ENCODE measurements at regions not wholly inside any gene's neighbourhood (a gene's known extent, or its start where the extent isn't known, plus 50 kb on each side); places are given as distances from the start of the nearest gene placed in this dataset.

DNA sequence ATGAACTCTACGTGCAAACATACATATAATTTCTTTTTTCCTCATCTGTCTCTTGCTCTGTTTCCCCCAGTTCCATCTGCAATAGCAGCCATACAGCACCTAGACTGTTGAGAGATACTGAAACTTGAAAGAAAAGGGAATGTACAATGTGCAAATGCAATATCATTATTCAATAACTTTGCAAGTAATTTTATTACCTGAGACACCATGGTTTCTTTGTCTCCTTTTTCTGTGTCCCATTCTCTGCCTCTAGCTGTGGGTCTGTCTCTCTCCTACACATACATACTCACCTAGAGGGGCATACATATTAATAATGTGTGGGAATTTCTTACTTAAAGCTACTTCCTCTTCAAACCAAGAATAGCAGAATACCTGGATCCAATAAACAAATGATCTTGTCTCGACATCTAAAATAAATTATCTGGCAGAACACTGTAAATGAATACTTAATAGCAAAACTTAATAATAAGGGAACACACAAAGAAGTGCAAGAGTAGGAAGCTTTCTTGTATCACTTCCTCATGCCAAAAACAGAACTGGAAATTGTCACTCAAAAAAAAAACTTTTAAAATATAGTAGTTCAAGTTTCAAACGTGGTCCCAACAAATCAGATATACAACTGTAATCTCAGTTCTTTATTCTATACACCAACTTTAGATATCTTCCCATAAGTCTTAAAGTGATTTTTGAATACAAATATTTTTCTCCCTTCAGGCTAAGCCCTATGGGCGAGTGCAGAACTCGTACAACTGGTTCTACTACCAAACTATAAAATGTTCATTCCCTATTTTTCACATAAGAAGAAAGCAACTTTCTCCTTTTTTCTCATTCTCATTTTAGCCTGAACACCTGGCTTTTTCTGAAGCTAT lies 194.6 kb downstream of the NRIP1 start:
- no peak for DNase-seq (ENCODE audit: low read depth)

DNA sequence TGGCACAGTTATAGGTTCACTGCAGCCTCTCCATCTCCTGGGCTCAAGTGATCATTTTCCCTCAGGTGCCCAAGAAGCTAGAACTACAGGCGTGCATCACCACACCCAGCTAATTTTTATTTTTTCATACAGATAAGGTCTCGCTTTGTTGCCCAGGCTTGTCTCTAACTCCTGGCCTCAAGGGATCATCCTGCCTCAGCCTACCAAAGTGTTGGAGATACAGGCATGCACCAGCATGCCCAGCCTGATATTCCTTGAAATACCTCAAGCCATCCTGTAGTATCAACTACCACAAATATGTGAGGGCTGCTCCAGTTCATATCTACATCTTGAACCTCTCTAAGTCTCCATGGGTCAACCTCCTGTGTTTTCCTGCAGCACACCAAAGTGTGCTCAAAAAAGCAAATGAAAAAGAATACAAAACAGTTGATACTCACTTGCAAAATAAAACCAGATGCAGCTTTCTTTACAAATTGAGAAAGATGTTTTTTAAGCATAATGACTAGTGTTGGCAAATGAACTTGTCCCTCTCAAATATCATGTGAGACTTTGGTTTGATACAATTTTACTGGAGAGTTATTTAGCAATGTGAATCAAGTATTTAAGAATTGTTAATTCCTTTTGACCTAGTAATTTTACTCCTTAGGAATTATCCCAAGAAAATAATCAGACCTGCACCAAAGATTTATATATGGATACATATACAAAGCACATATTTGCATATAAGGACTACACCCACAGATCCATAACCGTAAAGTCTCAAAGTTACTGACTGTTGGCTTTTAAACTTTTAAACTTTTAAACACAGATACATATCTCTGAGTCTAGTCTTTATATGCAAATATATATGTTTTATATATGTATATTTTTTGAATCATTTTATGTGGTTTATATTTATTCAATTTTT lies 197.7 kb downstream of the NRIP1 start:
- DNase-seq (ENCODE audit: low read depth) = no peak

DNA sequence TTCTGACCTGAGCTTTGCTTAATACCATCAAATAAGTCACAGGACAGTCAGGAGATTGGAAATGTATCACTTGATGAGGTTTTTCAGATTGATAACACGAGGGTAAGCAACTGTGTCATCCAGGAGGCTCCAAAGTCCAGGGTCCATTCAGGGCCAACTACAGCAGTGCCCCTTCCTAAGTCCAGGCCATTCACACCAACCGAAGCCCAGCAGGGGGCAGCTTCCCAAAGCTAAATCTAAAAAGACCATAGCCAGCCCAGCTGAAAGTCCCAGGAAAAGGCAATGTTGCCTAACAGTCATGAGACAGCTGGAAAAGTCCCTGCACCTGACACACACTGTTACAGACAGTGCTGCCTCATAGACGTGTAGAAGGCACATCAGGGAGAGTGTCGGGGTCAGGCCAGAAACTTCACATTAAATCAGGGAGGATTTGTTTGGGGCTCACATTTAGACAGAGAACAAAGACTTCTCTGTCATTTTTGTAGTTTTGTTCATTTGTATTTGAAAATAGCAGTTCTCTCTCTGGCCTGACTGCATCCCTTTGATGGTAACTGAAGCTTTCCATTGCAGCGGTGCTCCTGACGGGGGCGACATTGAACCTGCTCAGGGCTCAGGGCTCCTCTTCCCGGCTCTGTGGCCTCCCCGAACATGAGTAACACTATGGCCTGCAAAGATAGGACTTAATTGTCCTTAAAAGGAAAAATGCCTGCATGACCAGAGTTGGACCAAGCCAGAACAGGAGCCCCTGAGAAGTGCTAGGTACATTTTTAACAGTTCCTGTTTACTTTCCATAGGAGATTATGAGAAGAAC lies 200.4 kb downstream of the NRIP1 start:
- no peak for DNase-seq (ENCODE audit: low read depth)

DNA sequence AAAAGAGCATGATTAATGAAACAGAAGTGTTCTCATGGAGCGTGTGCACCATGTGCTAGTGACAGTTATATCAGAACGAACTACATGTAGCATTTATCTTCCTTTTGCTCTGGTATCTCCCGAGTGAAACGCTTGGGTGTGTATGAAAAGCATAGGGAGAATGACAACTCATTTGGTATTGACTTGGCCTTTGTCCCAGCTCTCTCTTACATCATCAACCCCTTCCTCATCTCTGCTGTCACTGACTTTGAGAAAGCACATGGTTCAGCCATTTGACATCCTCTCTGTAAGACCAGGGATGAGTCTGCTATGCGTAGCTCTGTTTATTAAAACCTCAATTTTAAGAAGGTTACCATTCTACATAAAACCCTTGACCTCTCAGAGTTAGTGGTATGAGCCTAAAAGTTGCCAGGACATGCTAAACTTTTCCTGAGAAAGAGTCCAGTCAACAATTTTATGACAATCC lies 201.0 kb downstream of the NRIP1 start:
- no peak for DNase-seq (ENCODE audit: low read depth)

DNA sequence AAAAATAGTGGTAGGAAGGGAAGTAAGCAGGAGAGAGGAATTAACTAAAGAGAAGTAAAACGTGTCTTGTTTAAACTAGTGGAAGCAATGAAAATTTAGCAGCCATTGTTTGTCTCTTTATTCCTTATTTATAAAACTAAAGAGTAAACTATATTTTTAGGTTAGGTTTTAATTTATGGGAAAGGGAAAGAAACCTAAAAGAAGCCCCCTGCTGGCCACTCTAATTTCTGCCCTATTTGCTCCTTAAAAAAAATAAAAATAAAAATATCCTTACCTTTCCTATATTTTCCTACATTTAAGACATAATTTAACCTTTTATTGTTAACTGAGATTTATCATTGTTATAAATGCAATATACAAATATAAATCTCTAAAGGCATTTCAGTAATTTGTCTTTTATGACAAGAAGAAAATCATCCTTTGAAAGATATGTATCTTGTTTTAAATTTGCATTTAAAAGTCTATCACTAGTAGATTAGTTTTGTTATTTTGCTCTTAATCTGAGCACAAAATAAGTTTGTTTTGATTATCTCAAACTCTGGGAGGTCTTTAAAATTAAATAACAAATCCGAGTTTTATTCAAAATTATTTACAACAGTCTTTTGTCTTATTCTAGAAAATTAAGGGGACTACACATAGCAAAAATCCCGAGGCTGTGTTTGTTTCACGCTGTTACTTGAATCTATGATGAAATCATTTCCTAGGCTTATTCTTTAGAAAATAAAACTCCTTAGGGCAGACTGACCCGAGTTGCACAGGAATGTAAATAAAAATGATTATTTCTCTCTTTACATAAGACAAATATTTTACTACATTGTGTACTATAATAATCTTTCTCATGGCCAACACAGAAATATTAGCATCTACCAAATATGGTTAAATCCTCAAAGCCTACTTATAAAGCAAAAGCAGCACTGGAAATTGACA lies 201.7 kb downstream of the NRIP1 start:
- no peak for DNase-seq (ENCODE audit: low read depth)

DNA sequence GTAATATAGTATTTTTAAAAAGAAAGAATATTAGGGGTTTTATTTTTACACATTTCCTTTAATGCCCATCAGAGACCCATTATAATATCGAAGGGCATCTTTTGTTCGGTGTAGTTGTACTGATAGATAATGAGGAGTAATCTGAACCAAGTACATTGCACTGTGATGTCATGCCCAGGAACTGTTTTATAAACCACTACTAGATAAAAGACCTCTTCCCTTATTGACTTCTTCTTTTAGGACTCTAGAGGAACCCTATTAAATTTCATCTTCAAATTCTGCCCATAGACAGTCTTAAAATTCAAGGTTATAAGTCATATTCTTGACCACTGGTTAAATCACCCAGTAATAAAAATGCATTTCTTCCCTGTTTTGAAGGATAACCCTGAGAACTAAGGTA lies 206.5 kb downstream of the NRIP1 start:
- no peak for DNase-seq (ENCODE audit: low read depth)

DNA sequence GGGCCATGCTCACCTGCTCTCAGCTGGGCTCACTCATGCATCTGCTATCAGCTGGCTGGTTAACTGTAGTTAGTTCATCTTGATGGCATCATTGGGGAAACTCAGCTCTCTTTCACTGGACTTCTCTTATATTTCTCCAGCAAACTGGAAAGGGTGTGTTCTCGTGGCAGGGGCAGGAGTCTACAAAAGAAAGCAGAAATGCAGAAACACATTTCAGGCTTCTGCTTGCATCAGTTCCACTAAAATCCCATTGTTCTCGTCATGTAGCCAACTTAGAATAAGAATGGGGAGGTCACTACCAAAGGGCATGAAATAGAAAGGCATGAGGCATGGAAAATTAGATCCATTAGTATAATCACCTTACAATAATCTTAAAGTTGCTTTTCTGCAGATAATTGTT lies 207.3 kb downstream of the NRIP1 start:
- DNase-seq (ENCODE audit: low read depth) = no peak

DNA sequence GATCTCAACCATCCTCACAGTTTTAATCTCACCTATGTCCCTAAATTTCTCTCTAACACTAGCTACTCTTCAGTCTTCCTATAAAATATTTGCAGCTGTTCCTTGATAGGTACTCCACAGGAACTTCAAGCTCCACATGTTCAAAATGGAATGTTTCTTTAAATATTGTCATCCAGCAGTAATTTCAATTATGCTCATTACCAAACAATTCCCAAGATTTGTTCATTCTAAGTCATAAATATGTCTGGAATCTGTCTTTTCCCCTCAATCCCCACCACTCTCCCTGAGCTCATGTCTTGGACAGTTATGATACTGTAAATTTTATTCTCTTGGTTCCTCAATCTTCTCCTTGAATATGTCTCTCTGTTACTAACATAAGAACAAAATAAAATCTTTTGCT lies 214.4 kb downstream of the NRIP1 start:
- no peak for DNase-seq (ENCODE audit: low read depth)

DNA sequence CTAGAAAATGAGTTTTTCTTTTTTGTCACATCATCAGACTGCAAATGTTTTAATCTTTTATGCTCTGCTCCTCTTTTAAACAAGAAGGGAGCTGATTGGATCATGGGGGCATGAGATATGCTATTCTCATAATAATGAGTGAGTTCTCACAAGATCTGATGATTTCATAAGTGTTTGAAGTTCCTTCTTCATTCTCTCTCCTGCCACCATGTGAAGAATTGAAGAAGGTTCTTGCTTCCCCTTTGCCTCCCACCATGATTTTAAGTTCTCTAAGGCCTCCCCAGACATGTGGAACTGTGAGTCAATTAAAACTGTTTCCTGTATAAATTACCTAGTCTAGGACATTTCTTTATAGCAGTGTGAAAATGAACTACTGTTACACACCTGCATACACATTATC lies 218.2 kb downstream of the NRIP1 start:
- DNase-seq (ENCODE audit: low read depth) = no peak

DNA sequence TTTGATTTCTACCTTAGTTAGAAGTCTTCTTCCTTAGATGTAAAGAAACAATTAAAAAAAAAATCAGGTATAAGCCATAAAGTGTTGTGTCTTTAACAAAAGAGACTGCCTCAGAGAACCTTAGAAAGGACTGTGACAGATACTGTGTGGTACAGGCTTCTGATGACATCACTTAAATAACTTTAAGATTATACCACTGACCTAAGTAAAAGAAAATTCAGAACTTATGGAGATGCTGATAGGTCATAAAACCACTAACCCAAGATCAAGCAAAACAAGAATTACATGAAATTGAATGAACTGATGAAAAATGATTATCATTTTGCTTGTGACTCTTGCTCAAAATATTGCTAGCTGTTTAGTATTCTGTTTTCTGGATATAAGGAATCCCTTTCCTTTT lies 220.8 kb downstream of the NRIP1 start:
- no peak for DNase-seq (ENCODE audit: low read depth)

DNA sequence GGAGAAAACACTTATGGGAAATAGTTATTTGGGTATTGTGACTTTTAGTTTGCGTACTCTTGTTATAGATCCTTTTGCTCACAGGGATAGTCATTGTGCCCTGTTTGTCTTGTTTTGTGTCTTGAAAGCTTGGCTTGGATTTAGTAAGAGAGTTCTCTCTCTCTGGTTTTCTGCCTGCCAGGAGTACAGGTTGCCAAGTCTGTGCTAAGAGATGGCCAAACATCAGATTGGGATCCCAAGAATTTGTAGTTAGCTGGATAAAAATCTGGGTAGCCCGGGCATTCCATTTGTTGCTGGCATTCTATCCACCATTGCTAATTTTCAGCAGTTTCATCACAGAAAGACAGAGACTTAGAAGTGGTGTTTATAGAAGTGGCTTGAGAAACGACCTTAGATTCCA lies 222.2 kb downstream of the NRIP1 start:
- no peak for DNase-seq (ENCODE audit: low read depth)

DNA sequence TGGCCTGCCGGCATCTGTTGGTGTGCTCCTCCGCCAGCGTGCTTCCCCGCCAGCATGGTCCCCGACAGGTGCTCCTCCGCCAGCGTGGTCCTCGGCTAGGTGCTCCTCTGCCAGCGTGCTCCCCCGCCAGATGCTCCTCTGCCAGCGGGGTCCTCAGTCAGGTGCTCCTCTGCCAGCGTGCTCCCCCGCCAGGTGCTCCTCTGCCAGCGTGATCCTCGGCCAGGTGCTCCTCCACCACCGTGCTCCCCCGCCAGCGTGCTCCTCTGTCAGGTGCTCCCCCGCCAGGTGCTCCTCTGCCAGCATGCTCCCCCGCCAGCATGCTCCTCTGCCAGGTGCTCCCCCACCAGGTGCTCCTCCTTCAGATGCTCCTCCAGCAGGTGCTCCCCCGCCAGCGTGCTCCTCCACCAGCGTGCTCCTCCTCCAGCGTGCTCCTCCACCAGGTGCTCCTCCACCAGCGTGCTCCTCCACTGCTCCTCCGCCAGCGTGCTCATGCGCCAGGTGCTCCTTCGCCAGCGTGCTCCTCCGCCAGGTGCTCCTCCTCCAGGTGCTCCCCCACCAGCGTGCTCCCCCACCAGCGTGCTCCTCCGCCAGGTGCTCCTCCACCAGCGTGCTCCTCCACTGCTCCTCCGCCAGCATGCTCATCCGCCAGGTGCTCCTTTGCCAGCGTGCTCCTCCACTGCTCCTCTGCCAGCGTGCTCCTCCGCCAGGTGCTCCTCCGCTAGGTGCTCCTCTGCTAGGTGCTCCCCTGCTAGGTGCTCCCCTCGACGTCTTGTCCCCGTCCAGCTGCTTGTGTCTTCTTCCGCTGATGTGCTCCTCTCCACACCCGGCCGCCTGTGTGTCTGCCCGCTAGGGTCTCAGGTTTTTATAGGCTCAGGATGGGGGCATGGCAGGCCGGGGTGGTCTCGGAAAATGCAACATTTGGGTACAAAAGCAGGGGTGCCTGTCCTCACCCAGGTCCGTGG lies 223.0 kb downstream of the NRIP1 start:
- DNase-seq (ENCODE audit: low read depth) = no peak

DNA sequence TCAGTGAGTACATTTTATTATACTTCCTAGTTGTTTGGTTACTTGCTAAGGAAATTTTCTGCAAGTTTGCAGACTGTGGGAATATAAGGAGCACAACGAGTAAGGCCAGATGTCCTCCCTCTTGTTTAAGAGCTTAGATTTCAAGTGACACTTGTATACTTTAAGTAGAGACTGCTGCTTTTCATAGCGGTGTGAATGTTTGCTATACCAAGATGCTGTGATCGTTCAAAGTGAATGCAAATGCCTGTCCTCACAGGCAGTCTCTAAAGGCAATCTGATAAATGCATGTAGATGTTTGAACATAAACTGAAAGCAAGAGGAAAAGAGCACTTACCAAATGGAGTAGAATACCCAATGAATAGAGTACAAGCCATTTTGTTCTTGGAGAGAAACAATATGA lies 226.4 kb downstream of the NRIP1 start:
- DNase-seq (ENCODE audit: low read depth) = no peak

DNA sequence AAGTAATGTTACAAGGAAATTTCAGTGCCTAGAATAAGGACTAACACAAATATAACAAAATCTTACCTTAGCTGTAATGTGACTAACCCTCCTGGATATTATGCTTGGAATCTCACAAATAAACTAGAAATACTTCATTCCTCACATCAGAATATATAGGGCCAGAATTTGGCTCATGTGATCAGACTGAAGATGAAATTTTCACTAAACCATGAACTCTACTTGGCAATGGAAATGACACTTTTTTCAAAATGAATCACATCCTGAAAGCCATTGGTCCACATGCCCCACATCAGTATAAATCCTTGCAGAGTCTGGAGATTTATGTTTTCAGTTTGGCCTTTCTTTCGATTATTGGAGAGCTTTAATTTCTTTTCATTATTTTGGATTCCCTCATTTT lies 227.8 kb downstream of the NRIP1 start:
- DNase-seq (ENCODE audit: low read depth) = no peak

DNA sequence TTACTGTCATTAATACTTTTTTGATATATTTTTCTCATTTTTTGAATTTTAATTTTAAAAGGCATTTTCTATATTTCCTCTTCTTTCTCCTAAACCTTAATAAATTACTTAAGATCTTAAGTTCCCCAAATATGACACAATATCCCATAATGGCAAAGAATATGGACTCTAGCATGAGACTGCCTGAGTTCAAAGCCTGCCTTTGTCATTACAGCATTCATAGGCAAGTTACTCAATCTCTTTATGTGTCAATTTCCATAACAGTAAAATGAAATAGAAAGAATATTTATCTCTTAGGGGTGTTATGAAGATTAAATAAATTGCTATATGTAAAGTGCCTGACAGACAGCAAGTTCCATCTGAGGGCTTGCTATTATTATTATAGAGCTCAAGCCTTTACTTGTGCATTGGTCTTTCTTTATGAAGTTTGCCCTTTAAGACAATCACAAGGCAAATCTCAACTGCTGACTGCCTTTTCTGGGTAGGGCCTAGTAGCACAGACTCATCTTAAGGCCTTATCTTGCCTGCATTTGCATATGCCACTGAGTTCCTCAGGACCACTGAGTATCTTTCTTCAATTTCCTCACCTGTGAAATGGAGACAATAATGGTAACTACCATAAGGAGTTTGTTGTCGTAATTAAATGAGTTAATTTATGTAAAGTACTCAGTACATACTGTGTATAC lies 231.0 kb downstream of the NRIP1 start:
- no peak for DNase-seq (ENCODE audit: low read depth)

DNA sequence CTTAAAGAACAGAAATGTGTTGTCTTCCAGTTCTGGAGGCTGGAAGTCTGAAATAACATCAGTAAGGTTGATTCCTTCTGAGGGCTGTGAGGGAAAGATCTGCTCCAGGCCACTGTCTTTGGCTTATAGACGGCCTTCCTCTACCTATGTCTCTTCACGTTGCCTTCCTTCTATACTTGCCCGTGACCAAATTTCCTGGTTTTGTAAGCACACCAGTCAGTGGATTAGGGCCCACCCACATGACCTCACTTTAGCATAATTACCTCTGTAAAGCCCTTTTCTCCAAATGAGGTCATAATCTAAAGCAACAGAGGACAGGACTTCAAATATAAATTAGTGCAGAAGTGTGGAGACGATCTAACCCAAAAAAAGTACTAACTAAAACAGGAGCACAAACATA lies 231.6 kb downstream of the NRIP1 start:
- no peak for DNase-seq (ENCODE audit: low read depth)

DNA sequence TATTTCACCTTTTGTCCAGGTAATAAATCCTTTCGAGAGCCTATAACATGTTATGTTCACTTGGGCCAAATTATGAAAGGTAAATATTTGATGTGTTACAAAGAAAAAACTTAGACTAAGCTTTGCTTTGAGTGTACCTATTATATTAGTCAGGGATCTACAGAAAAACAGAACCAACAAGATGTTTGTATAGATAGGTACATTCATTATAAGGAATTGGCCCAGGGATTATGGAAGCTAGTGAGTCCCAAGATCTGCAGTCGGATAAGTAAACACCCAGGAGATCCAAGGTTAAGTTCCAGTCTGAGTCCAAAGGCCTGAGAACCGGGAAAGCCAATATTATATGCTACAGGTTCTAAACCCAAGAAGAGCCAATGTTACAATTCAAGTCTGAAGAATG lies 234.5 kb downstream of the NRIP1 start:
- DNase-seq (ENCODE audit: low read depth) = no peak

DNA sequence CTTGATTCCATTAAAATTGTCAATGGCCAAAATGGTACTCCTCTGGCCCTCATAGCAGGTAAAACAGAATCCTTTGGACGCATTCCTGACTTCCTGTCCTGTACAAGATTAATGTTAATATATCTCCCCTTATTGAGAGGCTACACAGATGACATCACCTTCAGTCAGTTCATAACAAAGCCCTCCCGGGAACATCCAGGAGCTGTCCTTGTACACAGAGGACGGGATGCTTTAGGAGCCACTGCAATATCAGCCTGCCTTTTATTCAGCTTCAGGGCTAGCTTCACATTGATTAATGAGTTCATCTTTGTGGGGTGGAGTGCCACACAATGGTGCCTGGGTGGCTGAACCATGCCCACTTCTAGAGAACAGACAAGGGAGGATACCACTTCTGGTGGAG lies 235.1 kb downstream of the NRIP1 start:
- DNase-seq (ENCODE audit: low read depth) = no peak

DNA sequence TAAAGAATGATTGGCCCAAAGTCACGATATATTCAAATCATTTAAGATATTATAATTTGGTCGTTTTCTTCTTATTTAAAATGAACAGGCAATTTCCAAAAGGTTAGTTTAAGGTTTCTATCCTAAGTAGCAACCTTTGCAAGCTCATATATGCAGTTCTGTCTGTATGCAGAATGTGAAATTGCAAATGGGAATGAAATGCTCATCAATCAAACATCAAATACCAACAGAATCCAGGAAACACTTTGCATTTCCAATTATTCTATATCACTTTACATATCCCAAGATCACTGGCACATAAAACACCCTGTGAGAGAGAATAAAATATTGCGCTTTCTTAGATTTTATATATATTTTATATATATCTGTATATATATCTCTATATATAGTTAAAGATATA lies 237.3 kb downstream of the NRIP1 start:
- DNase-seq (ENCODE audit: low read depth) = no peak

Data from stimulated activated CD8-positive, alpha-beta memory T cell treated with anti-CD3 and anti-CD28 coated beads, Interleukin-12 subunit alpha, Interleukin-12 subunit beta, amount 100 ng/mL, for 4 hours (primary cell).